AG04450 (cell line): ENCODE measurements at regions not wholly inside any gene's neighbourhood (a gene's known extent, or its start where the extent isn't known, plus 50 kb on each side); places are given as distances from the start of the nearest gene placed in this dataset.
"Not testable (repeated sequence)": the region's sequence is repeated elsewhere in the genome, so short reads cannot be mapped to it uniquely, and the experiment has no call there.

Source experiments
- CTCF ChIA-PET: fragments of 300-600, 350-600 bp; formaldehyde crosslinking; extraction: SDS; loops from one replicate; lab custom pipeline; 2022; ENCODE audit warnings: antibody characterized with exemption, inconsistent platforms; lab: Charles Lee
- POLR2A ChIA-PET: fragments of 350-600 bp; formaldehyde crosslinking; extraction: SDS; loops from one replicate; lab custom pipeline; 2021; ENCODE audit warnings: antibody characterized with exemption, inconsistent platforms; lab: Yijun Ruan, JAX
- DNase-seq: peaks from one replicate; pipeline ENCODE4 v3.0.0-alpha.2; 2011; ENCODE audit warnings: low read depth, low spot score
- H3K27ac ChIP-seq: one replicate; pipeline ENCODE4 v1.5.1; 2012; ENCODE audit warnings: low read depth, low read length, control low read depth
- H3K27me3 ChIP-seq: one replicate; pipeline ENCODE4 v1.6.0; 2012; ENCODE audit warnings: low read length; ENCODE audit not compliant: control insufficient read depth, insufficient read depth
- H3K4me3 ChIP-seq: 2 replicates; pipeline ENCODE4 v1.5.1; 2011; ENCODE audit warnings: mild to moderate bottlenecking, low read depth, low read length, control low read depth
- H3K9me3 ChIP-seq: 2 replicates; pipeline ENCODE4 v1.5.1; 2012; ENCODE audit warnings: low read length; ENCODE audit not compliant: control insufficient read depth, insufficient read depth
- CTCF ChIP-seq: IDR thresholded peaks from 2 replicates; pipeline ENCODE4 v1.5.1; 2011; ENCODE audit warnings: low read depth, low read length, control low read depth, inconsistent platforms

- CTCF ChIA-PET, H3K9me3 ChIP-seq, H3K27ac ChIP-seq, H3K4me3 ChIP-seq, H3K27me3 ChIP-seq, POLR2A ChIA-PET, DNase-seq: not testable (repeated sequence)
Observed at GRCh38 chr16:29233705-29234404, 172.7 kb downstream of the NPIPB11 start.

DNA sequence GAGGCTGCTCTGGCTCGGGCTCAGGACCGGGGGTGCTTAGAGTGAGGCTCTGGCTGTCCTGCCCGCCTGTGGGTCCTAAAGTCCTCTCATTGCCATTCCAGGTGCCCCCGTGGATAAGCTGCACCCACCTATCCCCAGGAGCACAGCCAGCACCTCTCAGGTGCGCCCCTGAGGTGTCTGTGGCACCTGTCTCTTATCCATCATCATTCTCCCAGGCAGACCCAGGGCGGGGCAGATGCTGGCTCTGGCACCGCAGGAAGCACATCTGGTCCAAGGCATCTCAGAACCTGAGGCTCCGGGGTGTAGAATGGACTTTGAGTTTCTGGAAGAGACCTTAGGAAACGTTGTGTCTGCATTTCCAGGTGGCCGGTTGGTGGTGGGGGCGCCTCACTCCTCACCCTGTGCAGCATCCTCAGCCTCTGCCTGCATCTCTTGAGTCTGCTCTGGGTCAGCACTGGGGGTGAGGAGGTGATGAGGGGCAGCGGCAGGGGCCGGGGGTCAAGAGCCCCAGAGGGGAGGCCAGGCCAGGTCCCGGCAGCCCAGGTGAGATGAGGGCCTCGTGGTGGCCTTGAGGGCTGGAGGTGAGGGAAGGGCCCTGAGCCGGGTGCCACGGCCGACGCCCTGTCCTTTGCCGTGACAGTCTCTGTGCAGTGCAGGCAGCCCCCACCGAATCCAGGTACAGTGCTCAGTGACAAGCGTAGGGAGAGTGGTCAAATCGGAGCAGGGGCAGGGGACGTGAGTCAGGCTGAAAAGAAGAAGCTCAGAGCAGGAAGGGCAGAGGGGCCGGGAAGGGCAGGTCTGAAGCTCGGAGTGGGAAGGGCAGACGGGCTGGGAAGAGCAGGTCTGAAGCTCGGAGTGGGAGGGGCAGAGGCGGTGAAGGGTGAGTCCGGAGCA, 173.5 kb downstream of the NPIPB11 start:
- POLR2A ChIA-PET = no interaction called here
- CTCF ChIA-PET = no interaction called here
- H3K9me3 ChIP-seq = no peaks in the 10 kb centered on the region; the same call in 1 of the 2 replicates
- H3K27ac ChIP-seq = no peak overlapping the region
- no peaks in the 10 kb centered on the region for H3K27me3 ChIP-seq
- no peak for TF ChIP-seq CTCF
- DNase-seq = no peak
- no peak overlapping the region for H3K4me3 ChIP-seq

GRCh38 chr16:29232160-29232705, 174.3 kb downstream of the NPIPB11 start:
- POLR2A ChIA-PET = not testable (repeated sequence)

DNA sequence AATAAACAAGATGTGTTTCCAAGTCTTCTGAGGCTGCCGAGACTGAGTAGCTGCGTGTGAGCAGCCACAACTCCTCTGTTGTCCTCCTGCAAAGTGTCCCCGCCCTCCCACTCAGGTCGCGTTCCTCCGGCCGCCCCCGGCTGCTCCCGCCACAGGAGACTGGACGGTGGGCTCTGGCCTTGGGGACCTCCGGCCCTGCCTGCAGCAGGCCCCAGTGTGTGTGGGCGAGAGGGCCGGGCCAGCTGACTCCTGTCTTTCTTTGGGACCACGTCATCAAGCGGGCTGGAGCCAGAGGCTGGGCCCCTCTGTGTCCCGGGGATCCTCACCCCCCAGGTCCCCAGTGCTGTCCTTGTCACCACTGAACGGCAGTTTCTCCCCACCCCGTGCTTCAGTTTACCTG, 175.3 kb downstream of the NPIPB11 start:
- CTCF ChIA-PET = no interaction called here
- no peaks in the 10 kb centered on the region; the same call in 1 of the 2 replicates for H3K9me3 ChIP-seq
- DNase-seq = no peak
- no peaks in the 10 kb centered on the region for H3K27me3 ChIP-seq
- H3K27ac ChIP-seq = peak overlapping the region; percentile 68
- no peak overlapping the region for H3K4me3 ChIP-seq
- no peak for TF ChIP-seq CTCF
- POLR2A ChIA-PET = no interaction called here

More at GRCh38 chr16:29232160-29232705, 174.3 kb downstream of the NPIPB11 start:
- DNase-seq, H3K27ac ChIP-seq, H3K4me3 ChIP-seq, CTCF ChIA-PET, H3K9me3 ChIP-seq, H3K27me3 ChIP-seq: not testable (repeated sequence)

DNA sequence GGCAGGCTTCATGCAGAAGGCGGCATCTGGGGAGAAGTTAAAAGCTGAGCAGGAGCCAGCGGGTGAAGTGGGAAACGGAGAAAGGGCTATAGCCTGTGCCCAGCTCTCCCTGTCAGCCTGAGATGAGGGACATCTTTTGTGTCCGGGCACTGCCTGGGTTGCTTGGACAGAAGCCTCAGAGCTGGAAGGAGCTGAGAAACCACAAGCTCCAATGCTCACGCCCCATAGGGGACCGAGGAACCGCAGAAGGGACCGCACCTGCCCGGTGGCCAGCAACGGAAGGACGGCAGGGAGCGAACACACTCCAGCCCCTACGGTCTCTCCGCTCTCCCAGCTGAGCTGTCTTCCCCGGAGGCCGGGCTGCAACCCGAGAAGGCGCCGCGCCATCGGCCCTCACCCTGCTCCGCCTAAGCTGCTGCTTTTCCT, 175.8 kb downstream of the NPIPB11 start:
- no peak for TF ChIP-seq CTCF
- no peaks in the 10 kb centered on the region for H3K27me3 ChIP-seq
- ChIA-PET POLR2A (no interaction called here), CTCF (no interaction called here)
- H3K4me3 ChIP-seq = no peak overlapping the region
- peak; percentile 16 for DNase-seq
- no peaks in the 10 kb centered on the region; the same call in 1 of the 2 replicates for H3K9me3 ChIP-seq
- H3K27ac ChIP-seq = peak overlapping the region; percentile 68

GRCh38 chr16:29230006-29230668, 176.4 kb downstream of the NPIPB11 start:
- H3K27me3 ChIP-seq, DNase-seq, H3K9me3 ChIP-seq, CTCF ChIA-PET, POLR2A ChIA-PET, H3K4me3 ChIP-seq, H3K27ac ChIP-seq: not testable (repeated sequence)

- H3K27ac ChIP-seq = not testable (repeated sequence)
Observed at GRCh38 chr16:29229616-29230005, 176.9 kb downstream of the NPIPB11 start.

DNA sequence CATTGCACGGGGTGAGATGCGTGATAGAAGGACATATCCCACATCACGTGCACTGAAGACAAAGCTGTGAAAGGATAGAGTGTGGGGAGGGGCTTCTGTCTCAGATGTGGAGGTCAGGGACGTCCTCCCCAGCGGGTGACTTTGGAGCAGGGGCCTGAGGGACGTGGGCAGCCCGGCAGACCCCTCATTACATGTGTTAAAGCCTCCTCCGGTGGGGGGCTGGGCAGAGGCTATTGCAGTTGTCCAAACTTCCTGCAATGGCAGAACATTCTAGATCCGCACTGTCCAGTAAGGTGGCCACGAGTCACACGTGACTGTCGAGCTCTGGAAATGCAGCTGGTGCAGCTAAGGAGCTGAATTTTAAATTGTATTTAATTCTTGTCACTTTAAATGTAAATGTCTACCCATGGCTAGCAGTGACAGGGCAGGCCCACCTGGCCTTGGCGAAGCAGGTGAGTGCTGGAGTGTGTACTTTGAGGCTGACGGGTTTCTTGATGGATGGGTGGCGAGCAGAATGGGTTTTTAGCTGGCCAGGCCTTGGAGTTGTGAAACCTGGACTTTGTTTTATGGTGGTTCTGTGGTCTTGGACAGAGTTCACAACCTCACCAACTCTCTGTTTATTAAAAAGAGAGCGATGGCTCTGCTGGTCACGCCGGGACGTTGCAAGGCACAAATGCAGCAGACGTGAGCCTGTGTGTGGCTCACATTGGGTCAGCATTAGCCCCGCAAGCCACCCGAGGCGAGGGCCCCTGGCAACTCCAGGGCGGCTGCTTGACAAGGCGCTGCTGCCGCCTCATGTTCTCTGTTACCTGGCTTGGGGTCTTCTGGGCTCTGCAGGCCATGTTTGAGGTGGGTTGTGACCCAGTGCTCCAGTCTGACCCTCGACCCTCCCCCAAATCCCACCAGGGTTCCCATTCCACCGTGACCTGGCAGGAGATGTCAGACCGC, 177.6 kb downstream of the NPIPB11 start:
- H3K27me3 ChIP-seq, POLR2A ChIA-PET, H3K27ac ChIP-seq, DNase-seq, H3K9me3 ChIP-seq, H3K4me3 ChIP-seq, CTCF ChIA-PET: not testable (repeated sequence)

More at GRCh38 chr16:29229616-29230005, 176.9 kb downstream of the NPIPB11 start:
- H3K9me3 ChIP-seq, CTCF ChIA-PET, H3K27me3 ChIP-seq, H3K4me3 ChIP-seq, DNase-seq, POLR2A ChIA-PET: not testable (repeated sequence)
